Globus pallidus (tissue), 1 donor: ENCODE measurements at regions not wholly inside any gene's neighbourhood (a gene's known extent, or its start where the extent isn't known, plus 50 kb on each side); places are given as distances from the start of the nearest gene placed in this dataset.
"Not testable (repeated sequence)": the region's sequence is repeated elsewhere in the genome, so short reads cannot be mapped to it uniquely, and the experiment has no call there.

Experiments
- DNase-seq: peaks from one replicate; pipeline ENCODE4 v3.0.0-alpha.2; 2015; ENCODE audit warnings: low spot score

GRCh38 chr4:127309369-127310102, 323.2 kb upstream of the INTU start:
- no peak for DNase-seq

GRCh38 chr4:127311371-127311770, 321.4 kb upstream of the INTU start:
- DNase-seq = no peak

- DNase-seq = no peak
Observed at GRCh38 chr4:127311924-127312323, 320.8 kb upstream of the INTU start.

GRCh38 chr4:127313767-127314166, 319.0 kb upstream of the INTU start:
- DNase-seq = no peak

- no peak for DNase-seq
Observed at GRCh38 chr4:127327491-127327890, 305.3 kb upstream of the INTU start.

- DNase-seq = no peak
Observed at GRCh38 chr4:127335073-127335620, 297.6 kb upstream of the INTU start.

- no peak for DNase-seq
Observed at GRCh38 chr4:127335732-127336131, 297.0 kb upstream of the INTU start.

- not testable (repeated sequence) for DNase-seq
Observed at GRCh38 chr4:127343123-127343522, 289.6 kb upstream of the INTU start.

GRCh38 chr4:127344071-127344470, 288.7 kb upstream of the INTU start:
- DNase-seq = no peak

- no peak for DNase-seq
Observed at GRCh38 chr4:127347936-127348335, 284.8 kb upstream of the INTU start.

GRCh38 chr4:127352220-127353113, 280.3 kb upstream of the INTU start:
- DNase-seq = no peak

- no peak for DNase-seq
Observed at GRCh38 chr4:127355743-127356142, 277.0 kb upstream of the INTU start.

- no peak for DNase-seq
Observed at GRCh38 chr4:127357765-127358164, 275.0 kb upstream of the INTU start.

- DNase-seq = no peak
Observed at GRCh38 chr4:127362686-127363085, 270.1 kb upstream of the INTU start.

GRCh38 chr4:127364397-127364796, 268.4 kb upstream of the INTU start:
- DNase-seq = no peak

GRCh38 chr4:127364911-127365310, 267.8 kb upstream of the INTU start:
- DNase-seq = no peak

- DNase-seq = no peak
Observed at GRCh38 chr4:127370604-127371003, 262.2 kb upstream of the INTU start.

- DNase-seq = no peak
Observed at GRCh38 chr4:127379499-127379898, 253.3 kb upstream of the INTU start.

GRCh38 chr4:127379948-127380347, 252.8 kb upstream of the INTU start:
- DNase-seq = not testable (repeated sequence)

GRCh38 chr4:127383666-127384065, 249.1 kb upstream of the INTU start:
- no peak for DNase-seq

GRCh38 chr4:127394516-127394915, 238.2 kb upstream of the INTU start:
- DNase-seq = no peak

- no peak for DNase-seq
Observed at GRCh38 chr4:127400276-127400675, 232.5 kb upstream of the INTU start.
